ENCODE measurements at regions not wholly inside any gene's neighbourhood (a gene's known extent, or its start where the extent isn't known, plus 50 kb on each side); places are given as distances from the start of the nearest gene placed in this dataset.
"Not testable (repeated sequence)": the region's sequence is repeated elsewhere in the genome, so short reads cannot be mapped to it uniquely, and the experiment has no call there.

DNA sequence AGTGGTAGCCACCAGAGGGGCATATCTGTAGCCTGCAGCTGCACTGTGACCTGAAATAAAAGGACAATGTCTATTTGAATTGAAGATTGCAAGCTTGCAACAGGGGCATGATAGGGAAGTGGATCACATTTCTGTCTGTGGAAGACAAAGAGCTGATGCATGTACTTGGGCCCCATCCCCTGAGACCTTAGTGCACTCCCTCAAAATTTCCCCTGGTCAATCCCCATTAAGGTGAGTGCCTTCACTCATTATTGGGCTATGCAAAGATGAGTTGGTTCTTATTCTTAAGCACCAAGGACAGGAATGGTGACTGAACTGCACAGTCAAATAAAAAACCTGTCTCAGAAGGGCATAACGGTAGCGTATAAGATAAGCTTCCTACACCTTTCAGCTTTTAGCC is 273.1 kb upstream of the ARSJ start:
- no peak for DNase-seq

GRCh38 chr4:114257501-114257900 is 278.1 kb upstream of the ARSJ start:
- DNase-seq = no peak

DNA sequence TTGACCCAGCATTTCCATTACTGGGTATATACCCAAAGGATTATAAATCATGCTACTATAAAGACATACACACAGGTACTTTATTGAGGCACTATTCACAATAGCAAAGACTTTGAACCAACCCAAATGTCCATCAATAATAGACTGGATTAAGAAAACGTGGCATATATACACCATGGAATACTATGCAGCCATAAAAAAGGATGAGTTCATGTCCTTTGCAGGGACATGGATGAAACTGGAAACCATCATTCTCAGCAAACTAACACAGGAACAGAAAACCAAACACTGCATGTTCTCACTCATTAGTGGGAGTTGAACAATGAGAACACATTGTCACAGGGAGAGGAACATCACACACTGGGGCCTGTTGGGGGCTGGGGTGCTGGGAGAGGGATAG is 283.0 kb upstream of the ARSJ start:
- not testable (repeated sequence) for DNase-seq

DNA sequence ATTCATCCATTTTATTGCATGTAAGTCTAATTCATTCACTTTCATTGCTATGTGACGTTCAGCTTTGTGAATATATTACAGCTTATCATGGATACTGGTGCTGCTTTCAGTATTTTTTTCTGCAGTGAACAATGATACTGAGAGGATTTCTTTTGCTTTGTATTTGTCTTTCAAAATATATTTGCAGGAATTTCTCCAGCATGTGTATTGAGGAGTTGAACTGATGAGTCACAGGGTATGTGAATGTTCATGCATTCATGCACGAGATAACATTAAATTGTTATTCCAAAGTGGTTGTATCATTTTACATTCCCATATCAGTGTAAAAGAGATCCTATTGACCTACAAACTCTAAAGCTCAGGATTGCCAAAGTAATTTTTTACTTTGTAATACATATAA is 283.8 kb upstream of the ARSJ start:
- no peak for DNase-seq

GRCh38 chr4:114264452-114264851 is 285.0 kb upstream of the ARSJ start:
- DNase-seq = no peak

GRCh38 chr4:114264877-114265291 is 285.4 kb upstream of the ARSJ start:
- no peak for DNase-seq

GRCh38 chr4:114265342-114265741 is 285.9 kb upstream of the ARSJ start:
- DNase-seq = no peak

DNA sequence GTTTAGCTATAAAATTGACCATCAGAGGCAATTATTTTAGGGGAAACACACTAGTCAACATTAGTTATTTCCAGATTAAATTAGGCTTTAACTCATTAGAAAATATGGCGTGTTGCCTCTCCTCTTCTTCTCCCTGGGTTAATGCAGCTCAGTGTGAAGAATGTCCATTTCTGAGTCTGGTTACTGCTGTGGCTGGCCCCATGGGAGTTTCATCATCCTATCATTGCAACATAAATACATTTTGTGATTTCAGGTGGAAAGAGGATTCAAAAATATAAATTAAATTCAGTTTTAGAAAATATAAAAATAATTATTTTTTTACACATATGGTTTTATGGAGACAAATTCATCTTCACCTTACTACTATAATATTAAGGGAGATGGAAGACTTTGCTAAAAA is 288.5 kb upstream of the ARSJ start:
- no peak for DNase-seq

DNA sequence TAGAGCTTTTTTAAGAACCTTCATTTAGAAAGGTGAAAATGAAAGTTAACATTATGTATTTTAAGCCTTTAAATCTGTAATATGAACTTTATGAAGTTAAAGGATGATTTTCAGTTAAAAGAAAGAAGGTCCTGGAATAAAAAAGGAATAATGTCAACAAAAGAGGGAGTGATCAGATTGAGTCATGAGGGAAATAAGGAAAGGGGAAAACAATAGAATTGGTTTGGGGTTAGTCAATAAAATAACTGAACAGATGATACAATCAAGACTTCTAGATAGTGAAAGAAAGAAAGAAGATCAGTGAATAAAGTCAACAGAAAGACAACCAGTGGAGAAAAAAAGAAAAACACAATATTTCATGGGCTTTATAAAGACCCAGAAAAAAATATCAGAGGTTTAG is 291.6 kb upstream of the ARSJ start:
- no peak for DNase-seq

DNA sequence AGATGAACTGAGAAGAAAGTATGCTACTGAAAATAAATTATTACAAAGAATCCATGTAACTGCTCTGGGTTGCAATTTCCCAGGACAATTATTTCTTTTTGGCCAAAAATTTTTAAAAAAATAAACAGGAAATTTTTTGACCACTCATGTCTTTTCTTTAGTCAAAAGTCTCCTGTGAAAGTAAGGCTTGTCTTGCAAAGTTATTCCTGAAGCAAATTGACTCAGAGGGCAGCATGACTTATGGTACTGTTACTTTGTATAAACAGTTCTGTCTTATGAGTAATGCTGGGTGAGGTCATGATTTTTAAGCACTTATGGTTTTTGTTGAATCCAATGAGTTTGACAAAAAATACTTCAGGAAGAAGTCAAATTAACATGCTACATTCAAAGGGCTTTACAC is 292.8 kb upstream of the ARSJ start:
- no peak for DNase-seq

DNA sequence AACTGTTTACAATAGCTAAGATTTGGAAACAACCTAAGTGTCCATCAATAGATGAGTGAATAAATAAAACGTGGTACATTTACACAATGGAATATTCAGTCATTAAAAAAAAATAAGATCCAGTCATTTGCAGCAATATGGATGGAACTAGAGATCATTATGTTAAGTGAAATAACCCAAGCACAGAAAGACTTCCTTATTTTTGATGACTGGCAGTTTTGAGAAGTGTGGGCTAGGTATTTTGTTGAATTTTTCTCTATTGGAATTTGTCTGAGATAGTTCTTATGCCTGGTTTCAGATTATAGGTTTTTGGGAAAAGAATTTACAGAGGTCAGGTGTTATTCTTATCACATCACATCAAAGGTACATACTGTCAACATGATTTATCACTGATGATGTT is 293.8 kb upstream of the ARSJ start:
- DNase-seq = no peak

GRCh38 chr4:114277690-114278089 is 298.2 kb upstream of the ARSJ start:
- no peak for DNase-seq

- DNase-seq = no peak
Observed at GRCh38 chr4:114279066-114279465, 299.6 kb upstream of the ARSJ start.

GRCh38 chr4:114279711-114280110 is 300.3 kb upstream of the ARSJ start:
- no peak for DNase-seq

DNA sequence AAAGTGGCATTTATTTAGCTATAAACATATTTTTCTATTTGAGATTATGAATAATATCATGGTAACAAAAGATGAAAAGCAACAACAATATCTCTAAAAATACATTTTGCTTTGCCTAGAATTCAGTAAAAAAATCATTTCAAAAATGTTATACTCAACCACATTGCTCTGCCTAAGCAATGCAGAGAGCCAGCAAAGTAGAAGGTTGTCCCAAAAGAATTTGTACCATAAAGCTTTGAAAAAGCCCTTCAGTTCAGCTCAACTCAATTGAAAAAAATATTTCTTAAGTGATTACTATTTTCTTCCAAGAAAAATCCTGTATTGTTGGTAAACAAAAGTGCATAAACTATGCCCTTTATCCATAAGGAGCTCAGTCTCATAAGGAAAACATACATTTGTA is 301.2 kb upstream of the ARSJ start:
- DNase-seq = no peak

GRCh38 chr4:114281164-114281960 is 301.9 kb upstream of the ARSJ start:
- DNase-seq = no peak

DNA sequence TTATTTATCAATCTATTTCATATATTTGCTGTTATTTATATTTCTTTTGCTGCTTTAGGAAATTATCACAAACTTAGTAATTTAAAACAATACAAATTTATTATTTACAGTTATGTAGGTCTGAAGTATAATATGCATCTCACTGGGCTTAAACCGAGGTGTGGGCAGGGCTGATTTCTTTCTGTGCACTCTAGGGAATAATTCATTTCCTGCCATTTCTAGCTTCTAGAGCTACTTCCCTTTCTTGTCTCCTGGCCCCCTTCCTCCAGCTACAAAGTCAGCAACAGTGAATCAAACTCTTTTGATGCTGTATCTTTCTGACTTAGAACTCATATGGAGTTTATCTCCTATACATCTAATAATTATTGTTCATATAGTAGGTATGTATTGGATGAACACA is 303.5 kb upstream of the ARSJ start:
- no peak for DNase-seq

- no peak for DNase-seq
Observed at GRCh38 chr4:114284629-114285028, 305.2 kb upstream of the ARSJ start.

- no peak for DNase-seq
Observed at GRCh38 chr4:114286262-114286810, 306.9 kb upstream of the ARSJ start.

- no peak for DNase-seq
Observed at GRCh38 chr4:114287079-114287696, 307.7 kb upstream of the ARSJ start.

GRCh38 chr4:114296126-114296525 is 302.5 kb upstream of the UGT8 start:
- no peak for DNase-seq

GRCh38 chr4:114302472-114302871 is 296.1 kb upstream of the UGT8 start:
- no peak for DNase-seq

DNA sequence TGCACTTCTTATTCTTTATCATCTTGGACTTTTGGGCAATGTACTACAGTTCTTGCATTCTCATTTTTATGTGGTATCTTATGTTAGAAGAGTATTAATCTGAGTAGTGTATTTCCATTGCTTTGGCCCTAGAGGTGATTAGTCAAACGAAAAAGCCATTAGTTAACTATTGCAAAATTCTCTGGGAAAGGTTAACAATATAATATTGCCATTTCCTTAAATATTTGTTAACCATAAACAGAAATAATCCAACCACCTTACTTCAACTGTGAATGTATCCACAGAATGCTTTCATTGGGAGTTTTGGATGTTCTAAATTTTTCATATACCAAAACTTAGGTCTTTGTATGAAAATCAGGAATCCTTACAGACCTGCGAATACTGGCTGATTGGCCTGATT is 294.6 kb upstream of the UGT8 start:
- DNase-seq = no peak

GRCh38 chr4:114304567-114304966 is 294.0 kb upstream of the UGT8 start:
- no peak for DNase-seq

GRCh38 chr4:114306946-114307345 is 291.7 kb upstream of the UGT8 start:
- no peak for DNase-seq
